Activated CD4-positive, alpha-beta memory T cell treated with anti-CD3 and anti-CD28 coated beads for 36 hours (primary cell): ENCODE measurements at regions not wholly inside any gene's neighbourhood (a gene's known extent, or its start where the extent isn't known, plus 50 kb on each side); places are given as distances from the start of the nearest gene placed in this dataset.
"Not testable (repeated sequence)": the region's sequence is repeated elsewhere in the genome, so short reads cannot be mapped to it uniquely, and the experiment has no call there.

ENCODE experiments used
- CTCF ChIA-PET: fragments of 350-600 bp; sonication (Branson Sonifier 250); formaldehyde crosslinking; loops from one replicate; lab custom pipeline; 2021; ENCODE audit warnings: antibody characterized with exemption, inconsistent platforms; lab: Charles Lee
- POLR2A ChIA-PET: fragments of 350-600 bp; sonication (Branson Sonifier 250); formaldehyde crosslinking; loops from one replicate; lab custom pipeline; 2021; ENCODE audit warnings: antibody characterized with exemption; lab: Charles Lee
- DNase-seq: peaks from one replicate; pipeline ENCODE4 v3.0.0-alpha.2; 2020
- H3K27ac Mint-ChIP-seq: one replicate; pipeline ENCODE4 v1.8.0; 2021; ENCODE audit warnings: mixed read lengths
- H3K27me3 Mint-ChIP-seq: one replicate; pipeline ENCODE4 v1.8.0; 2021; ENCODE audit warnings: mixed read lengths
- H3K36me3 Mint-ChIP-seq: one replicate; pipeline ENCODE4 v1.8.0; 2021; ENCODE audit warnings: mixed read lengths
- H3K4me1 Mint-ChIP-seq: one replicate; pipeline ENCODE4 v1.8.0; 2021; ENCODE audit warnings: low read depth, mixed read lengths
- H3K4me3 Mint-ChIP-seq: one replicate; pipeline ENCODE4 v1.8.0; 2021; ENCODE audit warnings: mild to moderate bottlenecking, mixed read lengths
- H3K9me3 Mint-ChIP-seq: one replicate; pipeline ENCODE4 v1.8.0; 2021; ENCODE audit warnings: mixed read lengths
- intact Hi-C: fragments of 100-400 bp; cut with micrococcal nuclease; formaldehyde crosslinking; loops from one replicate; pipeline ENCODE4 v1.15.1; 2023

DNA sequence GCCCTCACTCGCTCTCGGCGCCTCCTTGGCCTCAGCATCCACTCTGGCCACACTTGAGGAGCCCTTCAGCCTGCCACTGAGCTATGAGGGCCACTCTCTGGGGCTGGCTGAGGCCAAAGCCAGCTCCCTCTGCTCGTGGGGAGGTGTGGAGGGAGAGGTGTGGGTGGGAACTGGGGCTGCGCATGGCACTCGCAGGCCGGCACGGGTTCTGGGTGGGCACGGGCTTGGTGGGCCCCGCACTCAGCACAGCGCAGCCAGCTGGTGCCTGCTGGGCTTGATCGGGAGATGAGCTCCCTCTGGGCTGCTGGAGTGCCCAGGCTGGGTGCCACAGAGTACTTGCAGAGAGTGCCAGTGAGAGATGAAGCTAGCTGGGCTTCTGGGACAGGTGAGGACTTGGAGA is 875.5 kb downstream of the XPNPEP1 start:
- H3K4me3 Mint-ChIP-seq, result no peak overlapping the region
- peaks cover 8% of the 10 kb centered on the region for H3K9me3 Mint-ChIP-seq
- DNase-seq, result no peak
- CTCF ChIA-PET, result no interaction called here
- POLR2A ChIA-PET, result no interaction called here
- no peaks in the 10 kb centered on the region for H3K27me3 Mint-ChIP-seq
- H3K4me1 Mint-ChIP-seq, result no peaks in the 10 kb centered on the region
- no peaks in the 10 kb centered on the region for H3K36me3 Mint-ChIP-seq
- no peak overlapping the region for H3K27ac Mint-ChIP-seq
- intact Hi-C loops, result no loop called here

GRCh38 chr10:109046427-109046826 is 876.9 kb downstream of the XPNPEP1 start:
- H3K9me3 Mint-ChIP-seq, result peaks cover 11% of the 10 kb centered on the region

GRCh38 chr10:109040622-109041021 is 882.7 kb downstream of the XPNPEP1 start:
- no peaks in the 10 kb centered on the region for H3K4me1 Mint-ChIP-seq
- POLR2A ChIA-PET, result no interaction called here
- peaks cover 13% of the 10 kb centered on the region for H3K9me3 Mint-ChIP-seq
- no peak overlapping the region for H3K4me3 Mint-ChIP-seq
- CTCF ChIA-PET, result interaction anchor here (0.9 kb wide), 1 partner anchor 10 kb away, joined by 3 read pairs; no protein-coding TSS in a partner anchor
- intact Hi-C loops, result no loop called here
- H3K27ac Mint-ChIP-seq, result no peak overlapping the region
- no peaks in the 10 kb centered on the region for H3K36me3 Mint-ChIP-seq
- no peak for DNase-seq
- H3K27me3 Mint-ChIP-seq, result no peaks in the 10 kb centered on the region

More at GRCh38 chr10:109046427-109046826, 876.9 kb downstream of the XPNPEP1 start:
- CTCF ChIA-PET, DNase-seq, H3K4me3 Mint-ChIP-seq, POLR2A ChIA-PET, H3K36me3 Mint-ChIP-seq, H3K4me1 Mint-ChIP-seq, intact Hi-C loops, H3K27ac Mint-ChIP-seq, H3K27me3 Mint-ChIP-seq: not testable (repeated sequence)

DNA sequence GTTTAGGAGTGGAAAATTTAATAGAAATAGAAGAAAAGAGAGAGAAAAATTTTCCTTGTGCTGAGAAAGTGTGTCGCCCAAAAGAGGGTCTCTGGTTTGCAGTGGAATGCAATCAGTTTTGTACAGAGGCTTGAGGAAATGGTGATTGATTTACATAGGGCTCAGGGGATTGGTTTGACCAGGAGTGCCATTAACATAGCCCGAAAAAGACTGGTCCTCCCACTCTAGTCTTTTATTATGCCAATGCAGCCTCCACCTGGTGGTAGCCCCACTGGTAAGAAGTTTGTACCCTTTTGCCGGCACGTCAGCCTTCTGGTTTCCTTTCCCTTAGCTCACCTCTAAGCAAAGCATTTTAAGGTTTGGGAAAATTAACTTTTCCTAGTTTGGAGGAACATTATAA is 885.3 kb downstream of the XPNPEP1 start:
- intact Hi-C loops, result no loop called here
- POLR2A ChIA-PET, result no interaction called here
- Mint-ChIP-seq H3K4me3 (no peak overlapping the region), H3K36me3 (no peaks in the 10 kb centered on the region), H3K27me3 (no peaks in the 10 kb centered on the region), H3K27ac (no peak overlapping the region), H3K4me1 (no peaks in the 10 kb centered on the region), H3K9me3 (peaks cover 10% of the 10 kb centered on the region)
- no peak for DNase-seq
- CTCF ChIA-PET, result no interaction called here

DNA sequence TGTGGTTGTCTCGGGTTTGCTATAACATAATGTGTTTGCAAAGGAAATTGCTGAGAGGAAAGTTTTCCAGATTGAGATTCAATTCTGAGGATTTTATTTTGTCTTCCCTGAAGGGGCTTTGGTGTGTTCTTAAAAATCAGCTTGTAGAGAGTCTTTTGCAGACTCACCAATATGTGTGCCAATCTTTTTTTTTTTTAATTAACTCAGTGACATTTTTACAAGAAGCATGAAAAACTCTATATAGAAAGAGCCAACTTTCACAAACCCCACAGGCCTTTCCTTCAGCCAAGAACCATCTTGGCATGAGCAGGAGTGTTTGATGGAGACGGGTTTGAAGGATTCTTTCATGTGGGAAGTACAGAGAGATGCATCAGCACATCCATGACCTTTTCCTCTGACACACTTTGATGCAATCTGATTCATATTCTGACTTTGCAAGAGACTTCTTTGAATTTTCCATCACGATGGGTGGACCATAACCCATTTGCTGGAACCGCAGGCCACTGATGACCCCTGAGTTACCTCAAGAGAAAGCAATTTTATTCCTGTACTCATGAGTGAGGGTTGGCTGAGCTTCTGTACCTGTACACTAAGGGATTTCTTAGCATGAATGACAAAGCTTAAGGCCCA is 892.6 kb downstream of the XPNPEP1 start:
- Mint-ChIP-seq H3K4me3 (no peak overlapping the region), H3K27ac (no peak overlapping the region), H3K4me1 (no peaks in the 10 kb centered on the region), H3K27me3 (no peaks in the 10 kb centered on the region), H3K36me3 (no peaks in the 10 kb centered on the region), H3K9me3 (no peaks in the 10 kb centered on the region)
- no peak for DNase-seq
- ChIA-PET CTCF (no interaction called here), POLR2A (no interaction called here)
- intact Hi-C loops, result no loop called here

GRCh38 chr10:109029870-109030269 is 893.4 kb downstream of the XPNPEP1 start:
- POLR2A ChIA-PET, result no interaction called here
- Mint-ChIP-seq H3K4me3 (no peak overlapping the region), H3K36me3 (no peaks in the 10 kb centered on the region), H3K27me3 (no peaks in the 10 kb centered on the region), H3K4me1 (no peaks in the 10 kb centered on the region), H3K9me3 (no peaks in the 10 kb centered on the region), H3K27ac (no peak overlapping the region)
- DNase-seq, result no peak
- intact Hi-C loops, result no loop called here
- CTCF ChIA-PET, result no interaction called here

GRCh38 chr10:109027534-109028185 is 895.7 kb downstream of the XPNPEP1 start:
- H3K36me3 Mint-ChIP-seq, result no peaks in the 10 kb centered on the region
- H3K4me3 Mint-ChIP-seq, result no peak overlapping the region
- ChIA-PET POLR2A (no interaction called here), CTCF (no interaction called here)
- intact Hi-C loops, result no loop called here
- no peak overlapping the region for H3K27ac Mint-ChIP-seq
- peaks cover 2% of the 10 kb centered on the region for H3K9me3 Mint-ChIP-seq
- no peak for DNase-seq
- no peaks in the 10 kb centered on the region for H3K27me3 Mint-ChIP-seq
- H3K4me1 Mint-ChIP-seq, result no peaks in the 10 kb centered on the region

DNA sequence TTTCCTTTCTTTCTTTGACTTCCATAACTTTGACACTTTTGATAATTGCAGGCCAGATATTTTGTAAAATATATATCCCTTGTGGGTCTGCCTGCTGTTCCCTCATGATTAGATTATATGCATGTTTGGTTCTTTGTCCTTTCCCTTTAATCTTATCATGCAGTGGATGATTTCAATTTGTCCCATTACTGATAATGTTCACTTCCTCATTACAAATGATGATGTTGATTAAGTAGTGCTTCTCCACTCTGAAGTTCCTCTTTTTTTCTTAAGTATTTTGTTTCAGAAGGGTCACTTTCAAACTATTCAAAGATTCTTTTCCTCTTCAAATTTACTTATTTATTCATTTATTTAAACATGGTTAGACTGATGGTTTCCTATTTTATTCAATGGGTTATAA is 898.1 kb downstream of the XPNPEP1 start:
- DNase-seq, result no peak
- CTCF ChIA-PET, result no interaction called here
- no peaks in the 10 kb centered on the region for H3K4me1 Mint-ChIP-seq

GRCh38 chr10:109022417-109023049 is 900.8 kb downstream of the XPNPEP1 start:
- ChIA-PET CTCF (no interaction called here), POLR2A (no interaction called here)
- Mint-ChIP-seq H3K4me3 (no peak overlapping the region), H3K27ac (no peak overlapping the region), H3K27me3 (no peaks in the 10 kb centered on the region), H3K9me3 (peaks cover 3% of the 10 kb centered on the region), H3K4me1 (no peaks in the 10 kb centered on the region), H3K36me3 (no peaks in the 10 kb centered on the region)
- DNase-seq, result no peak
- intact Hi-C loops, result no loop called here

More for the DNA sequence above, 898.1 kb downstream of the XPNPEP1 start:
- intact Hi-C loops, result no loop called here
- no peak overlapping the region for H3K4me3 Mint-ChIP-seq
- peaks cover 3% of the 10 kb centered on the region for H3K9me3 Mint-ChIP-seq
- H3K27me3 Mint-ChIP-seq, result no peaks in the 10 kb centered on the region
- POLR2A ChIA-PET, result no interaction called here
- no peaks in the 10 kb centered on the region for H3K36me3 Mint-ChIP-seq
- no peak overlapping the region for H3K27ac Mint-ChIP-seq

GRCh38 chr10:109019001-109019424 is 904.3 kb downstream of the XPNPEP1 start:
- POLR2A ChIA-PET, result no interaction called here
- Mint-ChIP-seq H3K36me3 (no peaks in the 10 kb centered on the region), H3K4me3 (no peak overlapping the region), H3K27me3 (no peaks in the 10 kb centered on the region), H3K4me1 (no peaks in the 10 kb centered on the region), H3K27ac (no peak overlapping the region), H3K9me3 (peaks cover 2% of the 10 kb centered on the region)
- intact Hi-C loops, result no loop called here
- CTCF ChIA-PET, result no interaction called here
- no peak for DNase-seq

DNA sequence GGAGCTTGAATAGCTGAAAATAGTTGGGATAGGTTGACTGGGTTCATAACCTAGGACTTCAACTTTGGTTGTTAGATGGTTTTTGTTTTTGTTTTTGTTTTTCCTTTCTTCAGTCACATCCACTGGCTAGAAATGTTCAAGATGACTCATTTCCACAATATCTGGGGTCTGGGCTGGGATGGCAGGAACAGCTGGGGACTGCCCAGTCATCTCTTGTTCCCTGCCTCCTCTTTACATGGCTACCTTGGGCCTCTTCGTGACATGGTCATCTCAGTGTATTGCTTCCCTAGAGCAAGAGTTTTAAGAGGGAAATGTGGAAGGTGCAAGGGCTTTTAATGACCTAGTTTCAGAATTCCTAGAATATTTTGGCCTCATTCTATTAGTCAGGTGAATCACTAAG is 915.8 kb downstream of the XPNPEP1 start:
- DNase-seq, result no peak
- no peak overlapping the region for H3K4me3 Mint-ChIP-seq
- POLR2A ChIA-PET, result no interaction called here
- H3K27me3 Mint-ChIP-seq, result no peaks in the 10 kb centered on the region
- H3K9me3 Mint-ChIP-seq, result peaks cover 2% of the 10 kb centered on the region
- intact Hi-C loops, result no loop called here
- H3K27ac Mint-ChIP-seq, result no peak overlapping the region
- CTCF ChIA-PET, result no interaction called here
- no peaks in the 10 kb centered on the region for H3K4me1 Mint-ChIP-seq
- no peaks in the 10 kb centered on the region for H3K36me3 Mint-ChIP-seq

- Mint-ChIP-seq H3K4me1 (no peaks in the 10 kb centered on the region), H3K9me3 (peaks cover 19% of the 10 kb centered on the region), H3K27me3 (no peaks in the 10 kb centered on the region), H3K27ac (no peak overlapping the region), H3K4me3 (no peak overlapping the region), H3K36me3 (no peaks in the 10 kb centered on the region)
- CTCF ChIA-PET, result no interaction called here
- POLR2A ChIA-PET, result no interaction called here
- no peak for DNase-seq
- intact Hi-C loops, result no loop called here
Measured at GRCh38 chr10:108990441-108990840, 932.9 kb downstream of the XPNPEP1 start.

- POLR2A ChIA-PET, result no interaction called here
Measured at GRCh38 chr10:108989976-108990375, 933.3 kb downstream of the XPNPEP1 start.

More at GRCh38 chr10:108989976-108990375, 933.3 kb downstream of the XPNPEP1 start:
- Mint-ChIP-seq H3K27me3 (no peaks in the 10 kb centered on the region), H3K4me1 (no peaks in the 10 kb centered on the region), H3K36me3 (no peaks in the 10 kb centered on the region), H3K9me3 (peaks cover 18% of the 10 kb centered on the region), H3K4me3 (no peak overlapping the region), H3K27ac (no peak overlapping the region)
- no peak for DNase-seq
- intact Hi-C loops, result no loop called here
- CTCF ChIA-PET, result no interaction called here
